ENCODE measurements at regions not wholly inside any gene's neighbourhood (a gene's known extent, or its start where the extent isn't known, plus 50 kb on each side); places are given as distances from the start of the nearest gene placed in this dataset.
"Not testable (repeated sequence)": the region's sequence is repeated elsewhere in the genome, so short reads cannot be mapped to it uniquely, and the experiment has no call there.

DNA sequence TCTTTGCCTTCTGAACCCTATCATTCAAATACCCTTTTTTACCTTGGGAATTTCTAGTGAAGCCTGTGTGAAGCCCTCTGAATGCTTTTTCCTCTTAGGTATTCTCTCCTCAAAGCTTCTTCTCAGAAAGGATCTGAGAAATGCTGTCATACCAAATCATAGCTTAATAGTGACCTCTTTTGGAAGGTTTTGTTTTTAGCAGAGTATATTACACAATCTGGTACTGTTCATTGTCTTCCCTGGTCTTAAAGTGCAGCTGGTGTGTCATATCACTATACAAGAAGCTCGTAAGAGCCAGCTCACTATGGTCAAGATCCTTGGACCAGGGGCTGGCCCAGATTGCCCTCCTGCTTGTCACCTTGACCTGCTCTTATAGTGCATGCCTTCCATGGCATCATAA lies 204.4 kb upstream of the ANO5 start:
- no peak for FAIRE-seq
- no peaks in the 10 kb centered on the region for H3K4me1 ChIP-seq
- ChIA-PET CTCF (interaction anchor here (0.7 to 2.2 kb wide), 13 partner anchors 17 to 1316 kb away, joined by 3 to 8 read pairs (median 4); no protein-coding TSS in a partner anchor), POLR2A (no interaction called here)
- no peak overlapping the region for H3K27ac ChIP-seq
- no peak overlapping the region for H3K4me2 ChIP-seq
- H3K9me3 ChIP-seq, result no peaks in the 10 kb centered on the region
- peak in 1 of 2 experiments; percentile 29 for DNase-seq (ENCODE audit: low read depth in 1 of 2, low spot score in 1 of 2)
- H3K4me3 ChIP-seq, result no peak overlapping the region
- WGBS (ENCODE audit: missing lambda C conversion rate), result 9% methylated on average over 1 of the region's 1 CpG
- TF ChIP-seq FOSB (CRISPR knock-in tag; IDR thresholded peaks at IDR 0.05) (no peak), SMC3 (IDR thresholded peaks at IDR 0.05) (peak; percentile 65), RCOR1 (IDR thresholded peaks at IDR 0.05; ENCODE audit: low read depth, low read length) (no peak), JUNB (IDR thresholded peaks at IDR 0.05) (no peak), ZFP36 (IDR thresholded peaks at IDR 0.05; ENCODE audit: borderline replicate concordance, partially characterized antibody) (no peak), BHLHE40 (IDR thresholded peaks at IDR 0.05; ENCODE audit: low read depth, low read length) (no peak), CEBPB (IDR thresholded peaks at IDR 0.05) (peak; percentile 24 to 75; a peak in 2 of 4 replicates), CTCF (IDR thresholded peaks at IDR 0.05) (peak; percentile 46), NR3C1 (IDR thresholded peaks at IDR 0.05) (no peak), RAD21 (conservative IDR thresholded peaks at IDR 0.05 in 1 of 2, IDR thresholded peaks at IDR 0.05 in 1 of 2) (peak; percentile 60 to 71)
- TF ChIP-seq, protein P1, sequence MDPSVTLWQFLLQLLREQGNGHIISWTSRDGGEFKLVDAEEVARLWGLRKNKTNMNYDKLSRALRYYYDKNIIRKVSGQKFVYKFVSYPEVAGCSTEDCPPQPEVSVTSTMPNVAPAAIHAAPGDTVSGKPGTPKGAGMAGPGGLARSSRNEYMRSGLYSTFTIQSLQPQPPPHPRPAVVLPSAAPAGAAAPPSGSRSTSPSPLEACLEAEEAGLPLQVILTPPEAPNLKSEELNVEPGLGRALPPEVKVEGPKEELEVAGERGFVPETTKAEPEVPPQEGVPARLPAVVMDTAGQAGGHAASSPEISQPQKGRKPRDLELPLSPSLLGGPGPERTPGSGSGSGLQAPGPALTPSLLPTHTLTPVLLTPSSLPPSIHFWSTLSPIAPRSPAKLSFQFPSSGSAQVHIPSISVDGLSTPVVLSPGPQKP (IDR thresholded peaks at IDR 0.05; ENCODE audit: low read depth, low read length), result no peak
- peak; percentile 54 to 66; a peak in 5 of 6 replicates for ATAC-seq

GRCh38 chr11:22001803-22002202 lies 191.1 kb upstream of the ANO5 start:
- H3K9me3 ChIP-seq; H3K27ac ChIP-seq; H3K4me3 ChIP-seq; FAIRE-seq; H3K4me1 ChIP-seq; DNase-seq (ENCODE audit: low read depth in 1 of 2, low spot score in 1 of 2); ATAC-seq; H3K4me2 ChIP-seq; POLR2A ChIA-PET; CTCF ChIA-PET: not testable (repeated sequence)
- 59% methylated on average over 6 of the region's 6 CpGs for WGBS (ENCODE audit: missing lambda C conversion rate)

DNA sequence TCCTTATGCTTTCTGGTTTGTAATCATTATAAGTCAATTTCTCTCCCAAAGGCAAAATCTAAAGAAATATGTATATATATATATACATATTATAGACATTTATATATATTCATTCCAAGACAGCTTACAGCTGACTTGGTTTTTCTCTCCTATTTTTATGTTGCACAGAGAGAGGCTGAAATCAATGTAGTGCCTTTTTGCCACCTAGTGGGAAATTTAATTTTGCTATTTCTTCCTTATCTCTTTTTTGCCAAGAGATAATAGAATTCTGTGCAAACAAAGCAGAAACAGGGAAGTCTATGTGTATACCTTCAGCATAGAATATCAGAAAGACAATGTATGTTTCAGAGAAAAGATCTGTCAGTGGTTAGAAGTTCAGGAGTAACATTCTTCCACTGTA lies 186.0 kb upstream of the ANO5 start:
- ChIA-PET POLR2A (no interaction called here), CTCF (no interaction called here)

DNA sequence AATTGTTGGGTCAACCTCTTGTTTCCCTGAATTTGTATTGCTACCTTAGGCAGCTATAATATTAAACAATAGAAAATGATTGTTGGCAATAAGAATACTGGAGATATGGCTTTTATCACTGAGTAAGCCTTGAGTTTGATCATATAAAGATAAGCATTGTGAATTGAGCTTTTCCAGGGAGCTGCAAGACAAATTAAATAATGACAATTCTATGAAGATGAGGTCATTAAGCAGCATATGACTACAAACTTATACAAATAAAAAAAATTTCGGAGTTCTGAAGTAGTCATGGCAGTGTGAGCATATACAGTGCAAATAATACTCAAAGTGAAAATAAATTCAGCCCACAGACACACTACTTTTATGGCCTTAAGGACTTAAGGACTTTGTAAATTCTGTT lies 161.1 kb upstream of the ANO5 start:
- Histone ChIP-seq H3K9me3 (no peaks in the 10 kb centered on the region), H3K4me1 (no peaks in the 10 kb centered on the region), H3K4me2 (no peak overlapping the region), H3K4me3 (no peak overlapping the region), H3K27ac (no peak overlapping the region)
- POLR2A ChIA-PET, result no interaction called here
- 5% methylated on average over 1 of the region's 1 CpG for WGBS (ENCODE audit: missing lambda C conversion rate)
- CTCF ChIA-PET, result no interaction called here
- DNase-seq (ENCODE audit: low read depth in 1 of 2, low spot score in 1 of 2), result no peak
- TF ChIP-seq, protein P1 (IDR thresholded peaks at IDR 0.05; ENCODE audit: low read depth, low read length), result no peak
- TF ChIP-seq BCL3 (IDR thresholded peaks at IDR 0.05), result no peak
- TF ChIP-seq, protein P2, sequence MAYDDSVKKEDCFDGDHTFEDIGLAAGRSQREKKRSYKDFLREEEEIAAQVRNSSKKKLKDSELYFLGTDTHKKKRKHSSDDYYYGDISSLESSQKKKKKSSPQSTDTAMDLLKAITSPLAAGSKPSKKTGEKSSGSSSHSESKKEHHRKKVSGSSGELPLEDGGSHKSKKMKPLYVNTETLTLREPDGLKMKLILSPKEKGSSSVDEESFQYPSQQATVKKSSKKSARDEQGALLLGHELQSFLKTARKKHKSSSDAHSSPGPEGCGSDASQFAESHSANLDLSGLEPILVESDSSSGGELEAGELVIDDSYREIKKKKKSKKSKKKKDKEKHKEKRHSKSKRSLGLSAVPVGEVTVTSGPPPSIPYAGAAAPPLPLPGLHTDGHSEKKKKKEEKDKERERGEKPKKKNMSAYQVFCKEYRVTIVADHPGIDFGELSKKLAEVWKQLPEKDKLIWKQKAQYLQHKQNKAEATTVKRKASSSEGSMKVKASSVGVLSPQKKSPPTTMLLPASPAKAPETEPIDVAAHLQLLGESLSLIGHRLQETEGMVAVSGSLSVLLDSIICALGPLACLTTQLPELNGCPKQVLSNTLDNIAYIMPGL (CRISPR knock-in tag; IDR thresholded peaks at IDR 0.05; ENCODE audit: borderline replicate concordance), result no peak
- no peak for TF ChIP-seq RNF2 (IDR thresholded peaks at IDR 0.05; ENCODE audit: borderline replicate concordance, low read depth)
- no peak for TF ChIP-seq HEYL (CRISPR knock-in tag; IDR thresholded peaks at IDR 0.05)
- TF ChIP-seq ZSCAN20 (CRISPR knock-in tag; IDR thresholded peaks at IDR 0.05), result no peak
- no peak for TF ChIP-seq SREBF2 (IDR thresholded peaks at IDR 0.05)
- TF ChIP-seq FOSL2 (IDR thresholded peaks at IDR 0.05), result no peak
- no peak for TF ChIP-seq FOSL2 (CRISPR knock-in tag; IDR thresholded peaks at IDR 0.05)
- no peak for TF ChIP-seq HOXB5 (CRISPR knock-in tag; IDR thresholded peaks at IDR 0.05)
- TF ChIP-seq RFX5 (IDR thresholded peaks at IDR 0.05), result no peak
- TF ChIP-seq CEBPB (IDR thresholded peaks at IDR 0.05), result no peak
- no peak for TF ChIP-seq HDAC2 (IDR thresholded peaks at IDR 0.05)
- TF ChIP-seq TFCP2L1 (CRISPR knock-in tag; IDR thresholded peaks at IDR 0.05), result no peak
- TF ChIP-seq JUN (IDR thresholded peaks at IDR 0.05), result no peak
- no peak for FAIRE-seq
- no peak for ATAC-seq

More for the DNA sequence above, 186.0 kb upstream of the ANO5 start:
- H3K4me1 ChIP-seq, result no peaks in the 10 kb centered on the region
- no peaks in the 10 kb centered on the region for H3K9me3 ChIP-seq
- no peak for DNase-seq (ENCODE audit: low read depth in 1 of 2, low spot score in 1 of 2)
- no peak for FAIRE-seq
- ATAC-seq, result no peak
- H3K27ac ChIP-seq, result no peak overlapping the region
- no peak overlapping the region for H3K4me3 ChIP-seq
- H3K4me2 ChIP-seq, result no peak overlapping the region
- no peak for TF ChIP-seq NFE2L2 (conservative IDR thresholded peaks at IDR 0.05; ENCODE audit: low read length)
- TF ChIP-seq RAD21 (conservative IDR thresholded peaks at IDR 0.05 in 1 of 2, IDR thresholded peaks at IDR 0.05 in 1 of 2), result 0 out of 5 replicates have a peak, but pooled peaks of 1 of the 2 experiments have one; percentile 20

Measured in A549 (cell line).